ENCODE measurements at regions not wholly inside any gene's neighbourhood (a gene's known extent, or its start where the extent isn't known, plus 50 kb on each side); places are given as distances from the start of the nearest gene placed in this dataset.

DNA sequence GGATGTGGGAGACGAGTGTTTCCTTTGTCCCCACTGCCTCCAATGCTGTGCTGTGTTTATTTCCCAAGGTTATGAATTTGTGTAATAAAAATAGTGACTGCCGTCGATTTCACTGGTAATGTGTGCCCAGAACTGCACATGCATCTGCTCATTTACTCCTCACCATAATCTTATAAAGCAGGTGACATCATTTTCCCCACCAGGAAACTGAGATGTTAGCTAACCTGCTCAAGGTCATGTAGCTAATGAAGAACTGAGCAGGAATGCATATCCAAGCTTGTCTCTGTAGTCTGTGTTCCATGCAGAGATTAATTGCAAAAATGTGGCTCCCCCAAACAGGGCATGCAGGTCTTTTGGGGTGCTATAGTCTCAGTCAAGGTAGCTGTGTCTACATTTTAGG lies 224.4 kb downstream of the TENT4A start:
- peak in 1 of 2 donors; percentile 17 for DNase-seq
- no peak for FAIRE-seq
- Histone ChIP-seq H3K4me3 (ENCODE audit: low read depth in 1 of 3, low read length in 3 of 3) (no peak overlapping the region), H3K4me1 (ENCODE audit: control insufficient read depth in 3 of 3, insufficient read depth in 2 of 3, low read depth in 1 of 3, low read length in 2 of 3) (no peaks in the 10 kb centered on the region), H3K27me3 (ENCODE audit: control insufficient read depth in 3 of 3, insufficient read depth in 3 of 3, low read length in 3 of 3) (no peaks in the 10 kb centered on the region), H3K36me3 (ENCODE audit: control insufficient read depth in 3 of 3, insufficient read depth in 2 of 3, low read depth in 1 of 3, low read length in 3 of 3) (no peaks in the 10 kb centered on the region), H3K9me3 (ENCODE audit: control insufficient read depth in 2 of 2, insufficient read depth in 1 of 2, low read depth in 1 of 2, low read length in 1 of 2) (no peaks in the 10 kb centered on the region), H3K27ac (ENCODE audit: low read depth in 1 of 3, low read length in 2 of 3) (no peak overlapping the region)
- WGBS, 3 donors: 10 to 44% (median 38%) methylated on average over 3 of the region's 3 CpGs

DNA sequence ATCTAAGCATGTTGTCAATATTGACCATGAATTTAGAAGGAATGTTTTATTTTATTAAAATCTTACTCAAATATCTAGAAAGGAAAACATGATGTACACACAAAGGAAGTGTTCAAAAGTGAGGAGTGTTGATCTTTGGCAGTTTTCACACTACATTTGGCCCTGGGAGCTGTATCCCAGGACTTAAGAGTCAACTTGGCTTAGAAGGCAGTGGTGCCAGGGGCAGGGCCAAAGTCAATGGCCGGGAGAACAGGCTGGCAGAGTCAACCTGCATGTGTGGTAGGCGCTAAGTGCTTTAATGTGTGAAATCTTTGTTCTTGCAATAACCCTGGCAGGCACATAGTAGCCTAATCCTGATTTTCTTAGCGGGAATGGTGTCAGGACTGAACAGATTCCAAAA lies 228.4 kb downstream of the TENT4A start:
- no peak overlapping the region for H3K27ac ChIP-seq (ENCODE audit: low read depth in 1 of 3, low read length in 2 of 3)
- no peaks in the 10 kb centered on the region for H3K4me1 ChIP-seq (ENCODE audit: control insufficient read depth in 3 of 3, insufficient read depth in 2 of 3, low read depth in 1 of 3, low read length in 2 of 3)
- no peak overlapping the region for H3K4me3 ChIP-seq (ENCODE audit: low read depth in 1 of 3, low read length in 3 of 3)
- WGBS, 3 donors: 59 to 70% (median 63%) methylated on average over 3 of the region's 3 CpGs
- H3K27me3 ChIP-seq (ENCODE audit: control insufficient read depth in 3 of 3, insufficient read depth in 3 of 3, low read length in 3 of 3): no peaks in the 10 kb centered on the region
- no peak for FAIRE-seq
- H3K36me3 ChIP-seq (ENCODE audit: control insufficient read depth in 3 of 3, insufficient read depth in 2 of 3, low read depth in 1 of 3, low read length in 3 of 3): no peaks in the 10 kb centered on the region
- no peak for DNase-seq
- H3K9me3 ChIP-seq (ENCODE audit: control insufficient read depth in 2 of 2, insufficient read depth in 1 of 2, low read depth in 1 of 2, low read length in 1 of 2): no peaks in the 10 kb centered on the region

DNA sequence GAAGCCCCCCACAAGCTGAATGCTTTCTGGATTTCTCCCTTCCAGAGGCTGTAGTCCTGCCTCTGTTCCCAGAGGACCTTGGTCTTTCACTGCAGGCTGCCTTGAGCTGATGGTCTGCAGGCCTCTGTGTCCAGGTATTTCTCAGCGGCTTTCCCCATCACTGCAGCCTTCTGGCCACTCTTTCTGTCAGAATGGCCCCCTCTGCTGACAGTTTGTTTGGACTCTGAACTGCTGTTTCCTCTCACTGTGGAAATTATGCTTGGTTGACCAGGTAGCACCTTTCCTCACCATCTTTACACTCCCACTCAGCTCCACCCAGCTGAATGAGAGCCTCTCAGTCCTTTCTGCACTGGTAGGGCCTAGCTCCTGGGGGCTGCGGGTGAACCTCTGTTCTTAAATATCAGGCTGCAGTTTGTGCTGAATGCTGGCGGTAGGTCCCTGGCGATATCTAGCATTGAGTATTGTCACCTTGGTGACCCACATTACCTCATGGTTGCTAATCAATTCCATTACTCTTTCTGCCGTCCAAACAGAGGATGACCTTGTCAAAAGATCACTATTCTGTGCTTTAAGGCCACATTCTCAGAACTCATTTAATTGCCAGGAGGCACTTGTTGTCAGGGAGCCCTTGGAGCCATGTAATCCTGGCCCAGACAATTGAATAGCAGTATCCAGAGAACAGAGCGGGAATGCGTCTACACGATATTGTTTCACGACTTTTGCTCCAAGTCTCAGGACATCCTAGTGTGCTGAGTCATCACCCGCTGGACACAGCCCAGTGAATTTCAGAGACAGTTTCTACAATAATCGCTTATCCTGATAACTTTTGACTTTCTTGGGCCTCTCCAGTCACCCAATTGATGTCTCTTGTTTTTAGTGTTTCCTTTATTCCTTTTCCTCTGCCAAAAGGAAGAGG lies 230.2 kb downstream of the TENT4A start:
- no peaks in the 10 kb centered on the region for H3K9me3 ChIP-seq (ENCODE audit: control insufficient read depth in 2 of 2, insufficient read depth in 1 of 2, low read depth in 1 of 2, low read length in 1 of 2)
- FAIRE-seq: no peak
- H3K4me3 ChIP-seq (ENCODE audit: low read depth in 1 of 3, low read length in 3 of 3): no peak overlapping the region
- no peaks in the 10 kb centered on the region for H3K36me3 ChIP-seq (ENCODE audit: control insufficient read depth in 3 of 3, insufficient read depth in 2 of 3, low read depth in 1 of 3, low read length in 3 of 3)
- no peaks in the 10 kb centered on the region for H3K27me3 ChIP-seq (ENCODE audit: control insufficient read depth in 3 of 3, insufficient read depth in 3 of 3, low read length in 3 of 3)
- no peaks in the 10 kb centered on the region for H3K4me1 ChIP-seq (ENCODE audit: control insufficient read depth in 3 of 3, insufficient read depth in 2 of 3, low read depth in 1 of 3, low read length in 2 of 3)
- no peak overlapping the region for H3K27ac ChIP-seq (ENCODE audit: low read depth in 1 of 3, low read length in 2 of 3)
- DNase-seq: no peak
- WGBS, 3 donors: 86 to 89% (median 88%) methylated on average over 11 of the region's 11 CpGs

DNA sequence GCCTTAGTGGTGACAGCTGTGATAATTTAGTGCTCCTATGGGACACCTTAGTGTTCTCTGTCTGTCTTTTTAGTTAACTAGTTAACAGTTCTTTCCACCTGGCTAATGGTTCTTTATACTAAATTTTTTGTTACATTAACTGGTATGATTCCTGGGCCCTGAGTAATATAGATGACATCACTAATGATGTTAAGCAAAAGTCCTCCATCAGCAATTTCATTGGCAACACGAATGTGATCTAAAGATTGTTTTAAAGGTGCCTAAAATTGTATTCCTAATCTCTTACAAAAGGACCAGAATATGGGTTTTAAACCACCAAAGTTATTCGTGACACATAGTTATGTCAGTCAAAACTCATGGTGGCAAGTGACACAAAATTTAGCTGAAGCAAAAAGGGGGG lies 235.3 kb downstream of the TENT4A start:
- no peaks in the 10 kb centered on the region for H3K36me3 ChIP-seq (ENCODE audit: control insufficient read depth in 3 of 3, insufficient read depth in 2 of 3, low read depth in 1 of 3, low read length in 3 of 3)
- 60 to 68% (median 68%) methylated on average over 2 of the region's 2 CpGs for WGBS, 3 donors
- H3K4me1 ChIP-seq (ENCODE audit: control insufficient read depth in 3 of 3, insufficient read depth in 2 of 3, low read depth in 1 of 3, low read length in 2 of 3): no peaks in the 10 kb centered on the region
- H3K27me3 ChIP-seq (ENCODE audit: control insufficient read depth in 3 of 3, insufficient read depth in 3 of 3, low read length in 3 of 3): no peaks in the 10 kb centered on the region
- no peak overlapping the region for H3K27ac ChIP-seq (ENCODE audit: low read depth in 1 of 3, low read length in 2 of 3)
- no peak overlapping the region for H3K4me3 ChIP-seq (ENCODE audit: low read depth in 1 of 3, low read length in 3 of 3)
- no peaks in the 10 kb centered on the region for H3K9me3 ChIP-seq (ENCODE audit: control insufficient read depth in 2 of 2, insufficient read depth in 1 of 2, low read depth in 1 of 2, low read length in 1 of 2)
- no peak for DNase-seq
- no peak for FAIRE-seq

DNA sequence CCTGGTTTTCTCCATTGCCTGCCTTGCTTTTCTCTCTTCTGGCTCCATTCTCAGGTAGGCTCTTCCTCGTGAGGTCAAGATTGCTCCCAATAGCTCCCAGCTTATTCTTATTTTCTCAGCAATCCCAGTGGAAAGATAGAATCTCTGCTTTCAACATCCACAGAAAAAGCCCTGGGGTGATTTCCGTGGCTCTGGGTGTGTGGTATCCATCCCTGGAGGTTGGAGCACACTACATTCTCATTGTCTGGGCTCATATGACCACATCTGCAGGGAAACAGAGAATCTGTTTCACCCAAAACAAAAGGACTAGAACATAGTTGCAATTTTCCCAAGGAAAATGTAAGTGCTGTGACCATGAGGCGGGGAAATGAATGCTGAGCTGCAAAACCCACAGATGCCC lies 236.0 kb downstream of the TENT4A start:
- FAIRE-seq (no peak), DNase-seq (no peak)
- 79 to 86% (median 80%) methylated on average over 3 of the region's 3 CpGs for WGBS, 3 donors
- Histone ChIP-seq H3K4me1 (ENCODE audit: control insufficient read depth in 3 of 3, insufficient read depth in 2 of 3, low read depth in 1 of 3, low read length in 2 of 3) (no peaks in the 10 kb centered on the region), H3K36me3 (ENCODE audit: control insufficient read depth in 3 of 3, insufficient read depth in 2 of 3, low read depth in 1 of 3, low read length in 3 of 3) (no peaks in the 10 kb centered on the region), H3K4me3 (ENCODE audit: low read depth in 1 of 3, low read length in 3 of 3) (no peak overlapping the region), H3K27me3 (ENCODE audit: control insufficient read depth in 3 of 3, insufficient read depth in 3 of 3, low read length in 3 of 3) (no peaks in the 10 kb centered on the region), H3K9me3 (ENCODE audit: control insufficient read depth in 2 of 2, insufficient read depth in 1 of 2, low read depth in 1 of 2, low read length in 1 of 2) (no peaks in the 10 kb centered on the region), H3K27ac (ENCODE audit: low read depth in 1 of 3, low read length in 2 of 3) (no peak overlapping the region)

DNA sequence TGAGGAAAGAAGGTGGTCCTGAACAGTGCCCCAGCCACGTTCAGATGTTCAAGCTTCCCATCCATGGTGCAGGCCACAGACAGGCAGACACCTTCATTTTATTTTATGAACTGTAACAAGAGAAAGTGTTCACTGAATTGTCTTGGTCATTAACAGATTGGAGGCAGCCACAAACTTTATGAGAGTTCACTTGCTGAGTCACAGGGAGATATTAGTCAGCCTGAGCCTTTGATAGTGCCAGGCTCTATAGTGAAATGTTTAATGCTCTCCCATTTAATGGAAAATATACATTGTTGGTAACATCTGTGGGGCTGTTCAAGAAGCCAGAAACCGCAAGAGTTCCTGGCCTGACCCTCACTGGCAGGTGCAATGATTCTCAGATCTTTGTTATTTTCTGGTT lies 237.0 kb downstream of the TENT4A start:
- Histone ChIP-seq H3K9me3 (ENCODE audit: control insufficient read depth in 2 of 2, insufficient read depth in 1 of 2, low read depth in 1 of 2, low read length in 1 of 2) (no peaks in the 10 kb centered on the region), H3K4me1 (ENCODE audit: control insufficient read depth in 3 of 3, insufficient read depth in 2 of 3, low read depth in 1 of 3, low read length in 2 of 3) (no peaks in the 10 kb centered on the region), H3K4me3 (ENCODE audit: low read depth in 1 of 3, low read length in 3 of 3) (no peak overlapping the region), H3K27me3 (ENCODE audit: control insufficient read depth in 3 of 3, insufficient read depth in 3 of 3, low read length in 3 of 3) (no peaks in the 10 kb centered on the region), H3K27ac (ENCODE audit: low read depth in 1 of 3, low read length in 2 of 3) (no peak overlapping the region), H3K36me3 (ENCODE audit: control insufficient read depth in 3 of 3, insufficient read depth in 2 of 3, low read depth in 1 of 3, low read length in 3 of 3) (no peaks in the 10 kb centered on the region)
- DNase-seq (peak in 1 of 2 donors; percentile 16), FAIRE-seq (no peak)
- 52 to 60% (median 55%) methylated on average over 2 of the region's 2 CpGs for WGBS, 3 donors

DNA sequence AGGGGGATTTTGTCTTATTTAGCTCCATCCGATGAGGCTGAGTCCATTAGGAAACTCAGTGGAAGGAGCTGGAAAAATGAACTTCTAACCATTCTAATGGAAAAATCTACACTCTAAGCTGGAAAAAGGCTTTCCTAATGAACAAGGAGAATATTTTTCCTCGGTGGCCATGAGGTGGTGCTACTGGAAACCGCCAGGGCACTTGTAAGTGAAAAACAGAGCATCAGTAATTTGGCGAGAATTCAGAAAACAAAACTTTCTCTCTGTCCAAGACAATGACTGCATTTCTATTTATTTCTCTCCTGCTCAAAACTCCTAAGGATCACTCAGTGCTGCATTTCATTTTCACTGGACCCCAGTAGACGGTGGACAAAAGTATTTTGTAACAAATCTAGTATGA lies 237.6 kb downstream of the TENT4A start:
- Histone ChIP-seq H3K4me1 (ENCODE audit: control insufficient read depth in 3 of 3, insufficient read depth in 2 of 3, low read depth in 1 of 3, low read length in 2 of 3) (no peaks in the 10 kb centered on the region), H3K4me3 (ENCODE audit: low read depth in 1 of 3, low read length in 3 of 3) (no peak overlapping the region), H3K36me3 (ENCODE audit: control insufficient read depth in 3 of 3, insufficient read depth in 2 of 3, low read depth in 1 of 3, low read length in 3 of 3) (no peaks in the 10 kb centered on the region), H3K9me3 (ENCODE audit: control insufficient read depth in 2 of 2, insufficient read depth in 1 of 2, low read depth in 1 of 2, low read length in 1 of 2) (no peaks in the 10 kb centered on the region), H3K27ac (ENCODE audit: low read depth in 1 of 3, low read length in 2 of 3) (no peak overlapping the region), H3K27me3 (ENCODE audit: control insufficient read depth in 3 of 3, insufficient read depth in 3 of 3, low read length in 3 of 3) (no peaks in the 10 kb centered on the region)
- no peak for DNase-seq
- no peak for FAIRE-seq
- 57 to 63% (median 59%) methylated on average over 5 of the region's 5 CpGs for WGBS, 3 donors

DNA sequence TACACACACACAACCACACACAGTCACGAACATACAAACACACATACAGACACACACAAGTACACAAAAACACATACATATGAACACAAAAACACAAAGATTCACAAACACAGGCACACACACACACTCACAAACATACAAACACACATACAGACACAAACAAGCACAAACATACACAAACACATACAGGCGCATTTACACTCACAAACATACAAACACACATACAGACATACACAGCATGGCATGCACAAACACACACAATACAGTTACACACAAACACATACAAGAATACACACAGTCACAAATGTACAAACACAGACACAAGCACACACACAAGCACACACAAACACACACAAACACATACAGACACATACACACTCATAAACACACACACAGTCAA lies 247.9 kb downstream of the TENT4A start:
- Histone ChIP-seq H3K36me3 (ENCODE audit: control insufficient read depth in 3 of 3, insufficient read depth in 2 of 3, low read depth in 1 of 3, low read length in 3 of 3) (no peaks in the 10 kb centered on the region), H3K27me3 (ENCODE audit: control insufficient read depth in 3 of 3, insufficient read depth in 3 of 3, low read length in 3 of 3) (no peaks in the 10 kb centered on the region), H3K27ac (ENCODE audit: low read depth in 1 of 3, low read length in 2 of 3) (no peak overlapping the region), H3K4me1 (ENCODE audit: control insufficient read depth in 3 of 3, insufficient read depth in 2 of 3, low read depth in 1 of 3, low read length in 2 of 3) (no peaks in the 10 kb centered on the region), H3K9me3 (ENCODE audit: control insufficient read depth in 2 of 2, insufficient read depth in 1 of 2, low read depth in 1 of 2, low read length in 1 of 2) (no peaks in the 10 kb centered on the region), H3K4me3 (ENCODE audit: low read depth in 1 of 3, low read length in 3 of 3) (no peak overlapping the region)
- FAIRE-seq (no peak), DNase-seq (no peak)
- WGBS, 3 donors: 83 to 92% (median 90%) methylated on average over 2 of the region's 2 CpGs
